GM23338 (cell line): ENCODE measurements at regions not wholly inside any gene's neighbourhood (a gene's known extent, or its start where the extent isn't known, plus 50 kb on each side); places are given as distances from the start of the nearest gene placed in this dataset.

ENCODE experiments used
- ATAC-seq: fragments of 200-7000 bp; cut with Tn5 transposase; 3 replicates; pipeline ENCODE4 v1.9.1; 2020
- DNase-seq: peaks from one replicate; pipeline ENCODE4 v3.0.0-alpha.2; 2015; ENCODE audit warnings: low spot score
- H2AFZ ChIP-seq: fragments of 200-600 bp; sonication (generic); 2 replicates; pipeline ENCODE4 v1.8.0; 2016; ENCODE audit warnings: antibody characterized with exemption, mild to moderate bottlenecking, moderate library complexity
- H3F3A ChIP-seq: fragments of 200-600 bp; sonication (generic); replicated peaks from 2 replicates; pipeline ENCODE4 v1.8.0; 2017; ENCODE audit warnings: antibody characterized with exemption, mixed run types, low read depth
- H3K27ac ChIP-seq: fragments of 200-600 bp; sonication (generic); 2 replicates; pipeline ENCODE4 v1.6.1; 2016; ENCODE audit warnings: low read depth
- H3K27me3 ChIP-seq: fragments of 200-600 bp; sonication (generic); 2 replicates; pipeline ENCODE4 v1.8.0; 2016; ENCODE audit warnings: mild to moderate bottlenecking, mixed run types, moderate library complexity; ENCODE audit not compliant: insufficient read depth
- H3K36me3 ChIP-seq: fragments of 200-600 bp; sonication (generic); 2 replicates; pipeline ENCODE4 v1.8.0; 2016; ENCODE audit warnings: mild to moderate bottlenecking; ENCODE audit not compliant: insufficient read depth
- H3K4me1 ChIP-seq: fragments of 200-600 bp; sonication (generic); 2 replicates; pipeline ENCODE4 v1.8.0; 2016; ENCODE audit warnings: mild to moderate bottlenecking, moderate library complexity; ENCODE audit not compliant: insufficient read depth
- H3K4me2 ChIP-seq: fragments of 200-600 bp; sonication (generic); 2 replicates; pipeline ENCODE4 v1.7.1; 2017; ENCODE audit warnings: mixed run types
- H3K4me3 ChIP-seq: fragments of 200-600 bp; sonication (generic); 2 replicates; pipeline ENCODE4 v1.6.1; 2016; ENCODE audit warnings: mixed run types
- H3K79me2 ChIP-seq: fragments of 200-600 bp; sonication (generic); replicated peaks from 2 replicates; pipeline ENCODE4 v1.8.0; 2017; ENCODE audit warnings: mild to moderate bottlenecking; ENCODE audit not compliant: insufficient read depth
- H3K9me2 ChIP-seq: fragments of 200-600 bp; sonication (generic); 2 replicates; pipeline ENCODE4 v1.8.0; 2017; ENCODE audit not compliant: insufficient read depth
- H4K20me1 ChIP-seq: fragments of 200-600 bp; sonication (generic); replicated peaks from 2 replicates; pipeline ENCODE4 v1.8.0; 2017; ENCODE audit warnings: mild to moderate bottlenecking; ENCODE audit not compliant: insufficient read depth
- H3K27ac Mint-ChIP-seq: 2 replicates; pipeline ENCODE4 v1.8.0; 2020; ENCODE audit warnings: inconsistent platforms, mild to moderate bottlenecking, moderate library complexity, mixed read lengths
- H3K27me3 Mint-ChIP-seq: 3 replicates; pipeline ENCODE4 v1.8.0; 2022; ENCODE audit warnings: low read depth, mild to moderate bottlenecking, moderate library complexity, mixed read lengths, inconsistent platforms; ENCODE audit not compliant: insufficient read depth, poor library complexity
- H3K36me3 Mint-ChIP-seq: 3 replicates; pipeline ENCODE4 v1.8.0; 2021; ENCODE audit warnings: low read depth, mild to moderate bottlenecking, inconsistent platforms, moderate library complexity, mixed read lengths
- H3K4me1 Mint-ChIP-seq: 3 replicates; pipeline ENCODE4 v1.8.0; 2020; ENCODE audit warnings: mild to moderate bottlenecking, inconsistent platforms, mixed read lengths
- H3K4me3 Mint-ChIP-seq: 3 replicates; pipeline ENCODE4 v1.8.0; 2021; ENCODE audit warnings: moderate library complexity, mild to moderate bottlenecking, inconsistent platforms, mixed read lengths
- H3K9me3 Mint-ChIP-seq: 3 replicates; pipeline ENCODE4 v1.8.0; 2020; ENCODE audit warnings: moderate library complexity, mild to moderate bottlenecking, inconsistent platforms, mixed read lengths
- CREB1 ChIP-seq: fragments of 250-450 bp; sonication (Bioruptor Pico); IDR thresholded peaks from 2 replicates; pipeline ENCODE4 v1.5.0; 2020; ENCODE audit warnings: low read depth, mild to moderate bottlenecking, moderate library complexity
- EZH2 ChIP-seq: fragments of 200-600 bp; sonication (generic); IDR thresholded peaks from one replicate; pipeline ENCODE4 v1.8.0; 2017; ENCODE audit warnings: antibody characterized with exemption, mild to moderate bottlenecking, low read depth; ENCODE audit not compliant: unreplicated experiment
- NANOG ChIP-seq: IDR thresholded peaks from 2 replicates; pipeline ENCODE4 v1.6.1; 2016; ENCODE audit warnings: antibody characterized with exemption, borderline replicate concordance
- POLR2AphosphoS5 ChIP-seq: IDR thresholded peaks from 2 replicates; pipeline ENCODE4 v1.6.1; 2016; ENCODE audit warnings: antibody characterized with exemption, low read depth
- ZNF114 ChIP-seq: fragments of 250-450 bp; sonication (Bioruptor Pico); IDR thresholded peaks from 2 replicates; pipeline ENCODE4 v1.5.0; 2020; ENCODE audit warnings: mild to moderate bottlenecking, moderate library complexity
- ZNF331 ChIP-seq: fragments of 250-450 bp; sonication (Bioruptor Pico); IDR thresholded peaks from 2 replicates; pipeline ENCODE4 v1.5.0; 2020; ENCODE audit warnings: low read depth, mild to moderate bottlenecking, moderate library complexity
- TF ChIP-seq, protein P1 (sequence below): fragments of 250-450 bp; sonication (Bioruptor Pico); IDR thresholded peaks from 2 replicates; pipeline ENCODE4 v1.5.0; 2020; ENCODE audit warnings: mild to moderate bottlenecking, moderate library complexity
- TF ChIP-seq, protein P2 (sequence below), 2 experiments: fragments of 200-600 bp in 1 of 2; sonication (generic) in 1 of 2; conservative IDR thresholded peaks; 2 replicates each; pipeline versions ENCODE4 v1.5.1 to v1.6.1; 2016 to 2017; ENCODE audit warnings: antibody characterized with exemption in 2 of 2, low read depth in 2 of 2, mild to moderate bottlenecking in 2 of 2, moderate library complexity in 1 of 2
- TF ChIP-seq, protein P3 (sequence below): IDR thresholded peaks from 2 replicates; pipeline ENCODE4 v1.6.1; 2016; ENCODE audit warnings: antibody characterized with exemption

DNA sequence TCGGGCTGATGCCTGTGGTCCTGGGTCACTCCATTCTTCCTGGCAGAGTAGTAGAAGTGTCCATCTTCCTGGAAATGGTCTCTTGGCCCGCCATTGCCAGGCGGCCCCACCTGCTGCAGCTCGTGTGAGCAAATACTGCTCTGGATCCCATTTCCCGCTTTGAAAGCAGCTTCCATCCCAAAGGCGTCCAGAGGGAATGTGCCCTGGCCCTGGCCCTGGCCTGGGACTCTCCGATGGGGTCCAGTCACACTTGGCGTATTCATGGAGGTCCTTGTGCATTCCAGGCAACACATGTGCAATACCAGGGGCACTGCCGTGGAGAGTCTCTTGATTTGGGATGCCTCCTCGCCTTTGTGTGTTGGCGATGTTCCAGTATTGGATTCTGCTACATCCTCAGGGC is 111.1 kb downstream of the SNRPN start (continued):
- TF ChIP-seq, protein P1, sequence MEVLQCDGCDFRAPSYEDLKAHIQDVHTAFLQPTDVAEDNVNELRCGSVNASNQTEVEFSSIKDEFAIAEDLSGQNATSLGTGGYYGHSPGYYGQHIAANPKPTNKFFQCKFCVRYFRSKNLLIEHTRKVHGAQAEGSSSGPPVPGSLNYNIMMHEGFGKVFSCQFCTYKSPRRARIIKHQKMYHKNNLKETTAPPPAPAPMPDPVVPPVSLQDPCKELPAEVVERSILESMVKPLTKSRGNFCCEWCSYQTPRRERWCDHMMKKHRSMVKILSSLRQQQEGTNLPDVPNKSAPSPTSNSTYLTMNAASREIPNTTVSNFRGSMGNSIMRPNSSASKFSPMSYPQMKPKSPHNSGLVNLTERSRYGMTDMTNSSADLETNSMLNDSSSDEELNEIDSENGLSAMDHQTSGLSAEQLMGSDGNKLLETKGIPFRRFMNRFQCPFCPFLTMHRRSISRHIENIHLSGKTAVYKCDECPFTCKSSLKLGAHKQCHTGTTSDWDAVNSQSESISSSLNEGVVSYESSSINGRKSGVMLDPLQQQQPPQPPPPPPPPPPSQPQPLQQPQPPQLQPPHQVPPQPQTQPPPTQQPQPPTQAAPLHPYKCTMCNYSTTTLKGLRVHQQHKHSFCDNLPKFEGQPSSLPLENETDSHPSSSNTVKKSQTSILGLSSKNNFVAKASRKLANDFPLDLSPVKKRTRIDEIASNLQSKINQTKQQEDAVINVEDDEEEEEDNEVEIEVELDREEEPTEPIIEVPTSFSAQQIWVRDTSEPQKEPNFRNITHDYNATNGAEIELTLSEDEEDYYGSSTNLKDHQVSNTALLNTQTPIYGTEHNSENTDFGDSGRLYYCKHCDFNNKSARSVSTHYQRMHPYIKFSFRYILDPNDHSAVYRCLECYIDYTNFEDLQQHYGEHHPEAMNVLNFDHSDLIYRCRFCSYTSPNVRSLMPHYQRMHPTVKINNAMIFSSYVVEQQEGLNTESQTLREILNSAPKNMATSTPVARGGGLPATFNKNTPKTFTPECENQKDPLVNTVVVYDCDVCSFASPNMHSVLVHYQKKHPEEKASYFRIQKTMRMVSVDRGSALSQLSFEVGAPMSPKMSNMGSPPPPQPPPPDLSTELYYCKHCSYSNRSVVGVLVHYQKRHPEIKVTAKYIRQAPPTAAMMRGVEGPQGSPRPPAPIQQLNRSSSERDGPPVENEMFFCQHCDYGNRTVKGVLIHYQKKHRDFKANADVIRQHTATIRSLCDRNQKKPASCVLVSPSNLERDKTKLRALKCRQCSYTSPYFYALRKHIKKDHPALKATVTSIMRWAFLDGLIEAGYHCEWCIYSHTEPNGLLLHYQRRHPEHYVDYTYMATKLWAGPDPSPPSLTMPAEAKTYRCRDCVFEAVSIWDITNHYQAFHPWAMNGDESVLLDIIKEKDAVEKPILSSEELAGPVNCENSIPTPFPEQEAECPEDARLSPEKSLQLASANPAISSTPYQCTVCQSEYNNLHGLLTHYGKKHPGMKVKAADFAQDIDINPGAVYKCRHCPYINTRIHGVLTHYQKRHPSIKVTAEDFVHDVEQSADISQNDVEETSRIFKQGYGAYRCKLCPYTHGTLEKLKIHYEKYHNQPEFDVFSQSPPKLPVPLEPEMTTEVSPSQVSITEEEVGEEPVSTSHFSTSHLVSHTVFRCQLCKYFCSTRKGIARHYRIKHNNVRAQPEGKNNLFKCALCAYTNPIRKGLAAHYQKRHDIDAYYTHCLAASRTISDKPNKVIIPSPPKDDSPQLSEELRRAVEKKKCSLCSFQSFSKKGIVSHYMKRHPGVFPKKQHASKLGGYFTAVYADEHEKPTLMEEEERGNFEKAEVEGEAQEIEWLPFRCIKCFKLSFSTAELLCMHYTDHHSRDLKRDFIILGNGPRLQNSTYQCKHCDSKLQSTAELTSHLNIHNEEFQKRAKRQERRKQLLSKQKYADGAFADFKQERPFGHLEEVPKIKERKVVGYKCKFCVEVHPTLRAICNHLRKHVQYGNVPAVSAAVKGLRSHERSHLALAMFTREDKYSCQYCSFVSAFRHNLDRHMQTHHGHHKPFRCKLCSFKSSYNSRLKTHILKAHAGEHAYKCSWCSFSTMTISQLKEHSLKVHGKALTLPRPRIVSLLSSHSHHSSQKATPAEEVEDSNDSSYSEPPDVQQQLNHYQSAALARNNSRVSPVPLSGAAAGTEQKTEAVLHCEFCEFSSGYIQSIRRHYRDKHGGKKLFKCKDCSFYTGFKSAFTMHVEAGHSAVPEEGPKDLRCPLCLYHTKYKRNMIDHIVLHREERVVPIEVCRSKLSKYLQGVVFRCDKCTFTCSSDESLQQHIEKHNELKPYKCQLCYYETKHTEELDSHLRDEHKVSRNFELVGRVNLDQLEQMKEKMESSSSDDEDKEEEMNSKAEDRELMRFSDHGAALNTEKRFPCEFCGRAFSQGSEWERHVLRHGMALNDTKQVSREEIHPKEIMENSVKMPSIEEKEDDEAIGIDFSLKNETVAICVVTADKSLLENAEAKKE (CRISPR knock-in tag) = no peak
- TF ChIP-seq ZNF331 (no peak), EZH2 (no peak), CREB1 (CRISPR knock-in tag) (no peak), POLR2AphosphoS5 (no peak), NANOG (no peak)

DNA sequence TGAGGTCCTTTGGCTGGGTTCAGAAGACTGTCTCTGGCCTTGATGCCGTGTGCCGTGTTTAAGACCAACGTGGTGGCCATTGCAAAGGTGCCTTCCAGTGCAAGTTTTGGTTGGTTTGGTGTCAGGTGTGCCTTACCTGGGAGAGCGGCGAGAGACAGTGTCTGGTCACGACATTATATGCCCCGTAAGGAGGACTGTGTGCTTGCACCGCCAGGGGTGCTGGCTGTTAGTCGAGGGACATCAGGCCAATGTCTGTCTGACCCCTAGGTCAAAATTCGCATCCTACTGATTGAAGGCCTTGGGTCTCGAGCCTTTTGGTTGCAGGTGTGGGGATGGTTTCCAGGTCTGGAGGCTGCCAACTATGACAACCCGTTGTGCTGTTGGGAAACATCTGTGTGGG is 111.9 kb downstream of the SNRPN start:
- TF ChIP-seq, protein P2, sequence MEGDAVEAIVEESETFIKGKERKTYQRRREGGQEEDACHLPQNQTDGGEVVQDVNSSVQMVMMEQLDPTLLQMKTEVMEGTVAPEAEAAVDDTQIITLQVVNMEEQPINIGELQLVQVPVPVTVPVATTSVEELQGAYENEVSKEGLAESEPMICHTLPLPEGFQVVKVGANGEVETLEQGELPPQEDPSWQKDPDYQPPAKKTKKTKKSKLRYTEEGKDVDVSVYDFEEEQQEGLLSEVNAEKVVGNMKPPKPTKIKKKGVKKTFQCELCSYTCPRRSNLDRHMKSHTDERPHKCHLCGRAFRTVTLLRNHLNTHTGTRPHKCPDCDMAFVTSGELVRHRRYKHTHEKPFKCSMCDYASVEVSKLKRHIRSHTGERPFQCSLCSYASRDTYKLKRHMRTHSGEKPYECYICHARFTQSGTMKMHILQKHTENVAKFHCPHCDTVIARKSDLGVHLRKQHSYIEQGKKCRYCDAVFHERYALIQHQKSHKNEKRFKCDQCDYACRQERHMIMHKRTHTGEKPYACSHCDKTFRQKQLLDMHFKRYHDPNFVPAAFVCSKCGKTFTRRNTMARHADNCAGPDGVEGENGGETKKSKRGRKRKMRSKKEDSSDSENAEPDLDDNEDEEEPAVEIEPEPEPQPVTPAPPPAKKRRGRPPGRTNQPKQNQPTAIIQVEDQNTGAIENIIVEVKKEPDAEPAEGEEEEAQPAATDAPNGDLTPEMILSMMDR (conservative IDR thresholded peaks at IDR 0.05; ENCODE audit: low read depth in 2 of 2) = no peak
- TF ChIP-seq, protein P3, sequence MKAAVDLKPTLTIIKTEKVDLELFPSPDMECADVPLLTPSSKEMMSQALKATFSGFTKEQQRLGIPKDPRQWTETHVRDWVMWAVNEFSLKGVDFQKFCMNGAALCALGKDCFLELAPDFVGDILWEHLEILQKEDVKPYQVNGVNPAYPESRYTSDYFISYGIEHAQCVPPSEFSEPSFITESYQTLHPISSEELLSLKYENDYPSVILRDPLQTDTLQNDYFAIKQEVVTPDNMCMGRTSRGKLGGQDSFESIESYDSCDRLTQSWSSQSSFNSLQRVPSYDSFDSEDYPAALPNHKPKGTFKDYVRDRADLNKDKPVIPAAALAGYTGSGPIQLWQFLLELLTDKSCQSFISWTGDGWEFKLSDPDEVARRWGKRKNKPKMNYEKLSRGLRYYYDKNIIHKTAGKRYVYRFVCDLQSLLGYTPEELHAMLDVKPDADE = no peak
- no peak for TF ChIP-seq ZNF114 (CRISPR knock-in tag)
- no peak for TF ChIP-seq POLR2AphosphoS5
- no peak for TF ChIP-seq CREB1 (CRISPR knock-in tag)
- TF ChIP-seq ZNF331 = no peak
- H3K4me1 ChIP-seq = no peaks in the 10 kb centered on the region
- peaks cover 98% of the 10 kb centered on the region for H3K36me3 ChIP-seq
- H3K27ac Mint-ChIP-seq = no peak overlapping the region
- no peaks in the 10 kb centered on the region for H3K9me2 ChIP-seq
- H3K27me3 Mint-ChIP-seq = peaks cover 89% of the 10 kb centered on the region
- H3K4me1 Mint-ChIP-seq = no peaks in the 10 kb centered on the region
- H3F3A ChIP-seq = no peaks in the 10 kb centered on the region
- no peak for ATAC-seq
- H3K27ac ChIP-seq = no peak overlapping the region
- peaks cover 100% of the 10 kb centered on the region for H3K36me3 Mint-ChIP-seq
- peaks cover 100% of the 10 kb centered on the region for H3K9me3 Mint-ChIP-seq
- no peak overlapping the region for H3K4me3 Mint-ChIP-seq
- H3K4me2 ChIP-seq = no peak overlapping the region
- H3K4me3 ChIP-seq = no peak overlapping the region
- no peak for DNase-seq
- H3K27me3 ChIP-seq = no peaks in the 10 kb centered on the region
- H4K20me1 ChIP-seq = no peaks in the 10 kb centered on the region
- peaks cover 3% of the 10 kb centered on the region for H3K79me2 ChIP-seq
- H2AFZ ChIP-seq = no peak overlapping the region
